GM19397 (cell line): ENCODE measurements at regions not wholly inside any gene's neighbourhood (a gene's known extent, or its start where the extent isn't known, plus 50 kb on each side); places are given as distances from the start of the nearest gene placed in this dataset.

Experiments
- ATAC-seq: cut with Tn5 transposase; IDR thresholded peaks from one replicate; pipeline ENCODE4 v1.9.1; 2021; ENCODE audit warnings: mild to moderate bottlenecking, moderate library complexity; ENCODE audit not compliant: unreplicated experiment

GRCh38 chr3:44186712-44187111 lies 55.0 kb upstream of the TOPAZ1 start:
- ATAC-seq: no peak
